ENCODE measurements at regions not wholly inside any gene's neighbourhood (a gene's known extent, or its start where the extent isn't known, plus 50 kb on each side); places are given as distances from the start of the nearest gene placed in this dataset.

GRCh38 chr1:170306513-170306910, 160.8 kb downstream of the NTMT2 start:
- no peaks in the 10 kb centered on the region for H3K36me3 ChIP-seq (ENCODE audit: control insufficient read depth in 2 of 4, insufficient read depth in 4 of 4, low read length in 3 of 4)
- no peak overlapping the region for H3K4ac ChIP-seq (replicated peaks; ENCODE audit: insufficient read length, low read depth, low read length)
- no peak overlapping the region for H2BK15ac ChIP-seq (ENCODE audit: low read length)
- no peak overlapping the region for H2BK20ac ChIP-seq (ENCODE audit: low read length)
- POLR2A ChIA-PET (ENCODE audit: partially characterized antibody) = no interaction called here
- no peak overlapping the region for H3K4me2 ChIP-seq (ENCODE audit: insufficient read depth in 1 of 2, low read depth in 2 of 2, low read length in 2 of 2)
- no peak overlapping the region for H3K56ac ChIP-seq (replicated peaks; ENCODE audit: insufficient read length, low read depth, low read length)
- no peak overlapping the region for H3K9ac ChIP-seq (replicated peaks in 1 of 4; ENCODE audit: extremely low read depth in 1 of 4, low read depth in 3 of 4, low read length in 3 of 4)
- CTCF ChIA-PET (ENCODE audit: partially characterized antibody) = no interaction called here
- no peak overlapping the region for H3K27ac ChIP-seq (ENCODE audit: low read depth, low read length)
- no peak overlapping the region for H4K91ac ChIP-seq (replicated peaks; ENCODE audit: insufficient read length, low read length)
- H3K9me3 ChIP-seq (ENCODE audit: insufficient read depth in 2 of 2, low read depth in 1 of 2, low read length in 1 of 2) = no peaks in the 10 kb centered on the region
- H2BK120ac ChIP-seq (replicated peaks; ENCODE audit: low read depth, low read length) = no peak overlapping the region
- no peaks in the 10 kb centered on the region for H3K79me1 ChIP-seq (ENCODE audit: low read depth, low read length)
- H3K4me1 ChIP-seq (replicated peaks in 1 of 4; ENCODE audit: control insufficient read depth in 3 of 4, insufficient read depth in 4 of 4, low read length in 3 of 4) = no peaks in the 10 kb centered on the region
- H3K23me2 ChIP-seq (ENCODE audit: low read depth, low read length) = no peaks in the 10 kb centered on the region
- H3K79me2 ChIP-seq (ENCODE audit: control insufficient read depth in 1 of 2, insufficient read depth in 2 of 2, low read length in 2 of 2) = no peaks in the 10 kb centered on the region
- no peak overlapping the region for H3K4me3 ChIP-seq (ENCODE audit: extremely low read depth in 1 of 4, insufficient read depth in 2 of 4, low read depth in 3 of 4, low read length in 4 of 4)
- no peak overlapping the region for H4K8ac ChIP-seq (ENCODE audit: extremely low read depth, insufficient read depth, low read length)
- FAIRE-seq = no peak
- H4K5ac ChIP-seq (ENCODE audit: insufficient read length, low read depth, low read length) = no peak overlapping the region
- H2AK5ac ChIP-seq (ENCODE audit: low read depth, low read length) = no peak overlapping the region
- H2BK5ac ChIP-seq (ENCODE audit: low read depth, low read length) = no peak overlapping the region
- H3K27me3 ChIP-seq (replicated peaks in 1 of 4; ENCODE audit: control insufficient read depth in 3 of 4, extremely low read depth in 1 of 4, insufficient read depth in 3 of 4, low read length in 3 of 4) = no peaks in the 10 kb centered on the region
- no peak overlapping the region for H3K18ac ChIP-seq (ENCODE audit: extremely low read depth, low read length)
- no peak overlapping the region for H2BK12ac ChIP-seq (ENCODE audit: low read depth, low read length)
- H4K20me1 ChIP-seq (replicated peaks in 1 of 2; ENCODE audit: control insufficient read depth in 1 of 2, insufficient read depth in 2 of 2, low read length in 2 of 2) = no peaks in the 10 kb centered on the region
- H3K14ac ChIP-seq (ENCODE audit: insufficient read length) = no peak overlapping the region
- no peak overlapping the region for H2AFZ ChIP-seq (ENCODE audit: low read length)
- DNase-seq (ENCODE audit: low read depth in 1 of 2, low spot score in 2 of 2) = no peak
- no peak overlapping the region for H3K23ac ChIP-seq (ENCODE audit: insufficient read length)
- TF ChIP-seq SIN3A (conservative IDR thresholded peaks at IDR 0.05 in 1 of 2, IDR thresholded peaks at IDR 0.05 in 1 of 2; ENCODE audit: low read depth in 1 of 2, low read length in 2 of 2) = no peak
- TF ChIP-seq POU5F1 (IDR thresholded peaks at IDR 0.05; ENCODE audit: low read depth, low read length) = no peak
- no peak for TF ChIP-seq CREB1 (IDR thresholded peaks at IDR 0.05)
- no peak for TF ChIP-seq BACH1 (IDR thresholded peaks at IDR 0.05; ENCODE audit: low read length)
- no peak for TF ChIP-seq BRCA1 (IDR thresholded peaks at IDR 0.05; ENCODE audit: low read depth, low read length)
- no peak for TF ChIP-seq ATF3 (IDR thresholded peaks at IDR 0.05; ENCODE audit: insufficient read depth, low read depth, low read length)

Measured in H1 (cell line).